ENCODE measurements at regions not wholly inside any gene's neighbourhood (a gene's known extent, or its start where the extent isn't known, plus 50 kb on each side); places are given as distances from the start of the nearest gene placed in this dataset.

- TF ChIP-seq CTCF (IDR thresholded peaks at IDR 0.05) (no peak), POLR2A (IDR thresholded peaks at IDR 0.05) (no peak)
These were observed 177.0 kb upstream of the C1GALT1 start for GRCh38 chr7:7005303-7005702.

All from right lobe of liver (tissue), 4 donors.